Epidermal melanocyte (primary cell): ENCODE measurements at regions not wholly inside any gene's neighbourhood (a gene's known extent, or its start where the extent isn't known, plus 50 kb on each side); places are given as distances from the start of the nearest gene placed in this dataset.
"Not testable (repeated sequence)": the region's sequence is repeated elsewhere in the genome, so short reads cannot be mapped to it uniquely, and the experiment has no call there.

Experiments
- DNase-seq: peaks from one replicate; pipeline ENCODE4 v3.0.0; 2011; ENCODE audit warnings: low spot score; ENCODE audit not compliant: insufficient read length

- DNase-seq = no peak
Measured at GRCh38 chr22:22371031-22371541, 126.5 kb downstream of the VPREB1 start.

- DNase-seq = no peak
Measured at GRCh38 chr22:22372086-22372485, 127.5 kb downstream of the VPREB1 start.

GRCh38 chr22:22374163-22374562 is 129.6 kb downstream of the VPREB1 start:
- no peak for DNase-seq

GRCh38 chr22:22374579-22374978 is 130.0 kb downstream of the VPREB1 start:
- no peak for DNase-seq

GRCh38 chr22:22375576-22376351 is 131.2 kb downstream of the VPREB1 start:
- DNase-seq = no peak

GRCh38 chr22:22376352-22376706 is 131.7 kb downstream of the VPREB1 start:
- no peak for DNase-seq

- DNase-seq = not testable (repeated sequence)
Measured at GRCh38 chr22:22376884-22377283, 131.7 kb downstream of the ZNF280B start.

- no peak for DNase-seq
Measured at GRCh38 chr22:22377335-22377734, 131.2 kb downstream of the ZNF280B start.

GRCh38 chr22:22378446-22379415 is 129.8 kb downstream of the ZNF280B start:
- DNase-seq = no peak

- DNase-seq = no peak
Measured at GRCh38 chr22:22380098-22381030, 128.2 kb downstream of the ZNF280B start.

GRCh38 chr22:22381292-22381691 is 127.2 kb downstream of the ZNF280B start:
- DNase-seq = not testable (repeated sequence)

GRCh38 chr22:22384267-22384666 is 124.3 kb downstream of the ZNF280B start:
- DNase-seq = no peak

- no peak for DNase-seq
Measured at GRCh38 chr22:22384668-22385244, 123.8 kb downstream of the ZNF280B start.

- no peak for DNase-seq
Measured at GRCh38 chr22:22386602-22387385, 121.7 kb downstream of the ZNF280B start.

GRCh38 chr22:22387386-22387736 is 121.2 kb downstream of the ZNF280B start:
- DNase-seq = no peak

GRCh38 chr22:22388090-22388489 is 120.5 kb downstream of the ZNF280B start:
- DNase-seq = no peak

- DNase-seq = no peak
Measured at GRCh38 chr22:22388494-22388893, 120.0 kb downstream of the ZNF280B start.

GRCh38 chr22:22389467-22389866 is 119.1 kb downstream of the ZNF280B start:
- DNase-seq = no peak

- DNase-seq = no peak
Measured at GRCh38 chr22:22390989-22391388, 117.6 kb downstream of the ZNF280B start.

- DNase-seq = no peak
Measured at GRCh38 chr22:22391543-22391942, 117.0 kb downstream of the ZNF280B start.
